PC-9 (cell line): ENCODE measurements at regions not wholly inside any gene's neighbourhood (a gene's known extent, or its start where the extent isn't known, plus 50 kb on each side); places are given as distances from the start of the nearest gene placed in this dataset.

Experiments
- EZH2 ChIP-seq: fragments of 200-600 bp; sonication (generic); IDR thresholded peaks from 2 replicates; pipeline ENCODE4 v1.8.0; 2017; ENCODE audit warnings: antibody characterized with exemption, low read depth
- TF ChIP-seq, protein P1 (sequence below): fragments of 200-600 bp; sonication (generic); conservative IDR thresholded peaks from 2 replicates; pipeline ENCODE4 v1.6.1; 2017; ENCODE audit warnings: mixed run types, antibody characterized with exemption, mild to moderate bottlenecking, moderate library complexity

DNA sequence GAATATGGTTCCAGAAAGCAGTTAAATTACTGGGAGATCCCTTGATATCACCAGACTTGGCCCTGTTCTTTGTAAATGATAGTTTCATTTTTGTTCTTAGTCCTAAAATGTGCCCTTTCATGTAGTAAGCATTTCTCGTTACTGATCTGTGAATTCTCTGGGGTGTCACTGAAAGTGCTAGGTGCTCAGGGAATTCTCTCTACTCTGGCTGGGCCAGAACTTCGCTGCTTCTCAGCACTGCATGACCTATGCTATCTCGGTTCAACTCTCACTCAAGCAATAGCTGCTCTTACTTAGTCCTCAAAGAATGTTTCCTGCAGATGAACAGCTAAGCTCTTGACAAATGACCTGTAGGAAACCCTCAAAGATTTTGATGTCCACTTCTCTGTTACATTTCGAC is 1144.3 kb downstream of the ADGRL3 start:
- TF ChIP-seq, protein P1, sequence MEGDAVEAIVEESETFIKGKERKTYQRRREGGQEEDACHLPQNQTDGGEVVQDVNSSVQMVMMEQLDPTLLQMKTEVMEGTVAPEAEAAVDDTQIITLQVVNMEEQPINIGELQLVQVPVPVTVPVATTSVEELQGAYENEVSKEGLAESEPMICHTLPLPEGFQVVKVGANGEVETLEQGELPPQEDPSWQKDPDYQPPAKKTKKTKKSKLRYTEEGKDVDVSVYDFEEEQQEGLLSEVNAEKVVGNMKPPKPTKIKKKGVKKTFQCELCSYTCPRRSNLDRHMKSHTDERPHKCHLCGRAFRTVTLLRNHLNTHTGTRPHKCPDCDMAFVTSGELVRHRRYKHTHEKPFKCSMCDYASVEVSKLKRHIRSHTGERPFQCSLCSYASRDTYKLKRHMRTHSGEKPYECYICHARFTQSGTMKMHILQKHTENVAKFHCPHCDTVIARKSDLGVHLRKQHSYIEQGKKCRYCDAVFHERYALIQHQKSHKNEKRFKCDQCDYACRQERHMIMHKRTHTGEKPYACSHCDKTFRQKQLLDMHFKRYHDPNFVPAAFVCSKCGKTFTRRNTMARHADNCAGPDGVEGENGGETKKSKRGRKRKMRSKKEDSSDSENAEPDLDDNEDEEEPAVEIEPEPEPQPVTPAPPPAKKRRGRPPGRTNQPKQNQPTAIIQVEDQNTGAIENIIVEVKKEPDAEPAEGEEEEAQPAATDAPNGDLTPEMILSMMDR = no peak
- no peak for TF ChIP-seq EZH2
